H9 (cell line): ENCODE measurements at regions not wholly inside any gene's neighbourhood (a gene's known extent, or its start where the extent isn't known, plus 50 kb on each side); places are given as distances from the start of the nearest gene placed in this dataset.

Experiments used
- DNase-seq: peaks from one replicate; pipeline ENCODE4 v3.0.0-alpha.2; 2017
- H2AFZ ChIP-seq: one replicate; pipeline ENCODE4 v1.6.1; 2013; ENCODE audit warnings: mild to moderate bottlenecking, low read length, control low read depth, moderate library complexity
- H2AK5ac ChIP-seq: 2 replicates; pipeline ENCODE4 v1.6.1; 2013; ENCODE audit warnings: low read length, control low read depth, mixed read lengths; ENCODE audit not compliant: insufficient read length
- H2BK120ac ChIP-seq: one replicate; pipeline ENCODE4 v1.6.1; 2013; ENCODE audit warnings: low read depth, mild to moderate bottlenecking, low read length, control low read depth, inconsistent platforms; ENCODE audit not compliant: poor library complexity, severe bottlenecking
- H2BK12ac ChIP-seq: 2 replicates; pipeline ENCODE4 v1.6.1; 2013; ENCODE audit warnings: low read length, control low read depth, mixed read lengths, low read depth; ENCODE audit not compliant: insufficient read length
- H2BK15ac ChIP-seq: 2 replicates; pipeline ENCODE4 v1.6.1; 2013; ENCODE audit warnings: low read depth, low read length, control low read depth
- H2BK20ac ChIP-seq: one replicate; pipeline ENCODE4 v1.6.1; 2013; ENCODE audit warnings: low read depth, mild to moderate bottlenecking, low read length, control low read depth, inconsistent platforms; ENCODE audit not compliant: poor library complexity, severe bottlenecking
- H2BK5ac ChIP-seq: 2 replicates; pipeline ENCODE4 v1.6.1; 2013; ENCODE audit warnings: low read length, control low read depth, mixed read lengths; ENCODE audit not compliant: insufficient read length
- H3K14ac ChIP-seq: 2 replicates; pipeline ENCODE4 v1.6.1; 2013; ENCODE audit warnings: low read length, control low read depth; ENCODE audit not compliant: insufficient read depth
- H3K18ac ChIP-seq: 2 replicates; pipeline ENCODE4 v1.6.1; 2013; ENCODE audit warnings: low read depth, mild to moderate bottlenecking, mixed read lengths, low read length, control low read depth; ENCODE audit not compliant: insufficient read length
- H3K23ac ChIP-seq: 2 replicates; pipeline ENCODE4 v1.6.1; 2013; ENCODE audit warnings: low read length, control low read depth, mixed read lengths, low read depth; ENCODE audit not compliant: insufficient read length
- H3K23me2 ChIP-seq: 2 replicates; pipeline ENCODE4 v1.6.1; 2013; ENCODE audit warnings: low read depth, mild to moderate bottlenecking, mixed read lengths, low read length, control low read depth; ENCODE audit not compliant: insufficient read length, poor library complexity, severe bottlenecking
- H3K27ac ChIP-seq: 2 replicates; pipeline ENCODE4 v1.5.1; 2013; ENCODE audit warnings: low read length, control low read depth, mixed read lengths, low read depth; ENCODE audit not compliant: insufficient read length
- H3K27me3 ChIP-seq: 2 replicates; pipeline ENCODE4 v1.6.1; 2013; ENCODE audit warnings: low read length, control low read depth, inconsistent platforms; ENCODE audit not compliant: insufficient read depth
- H3K4ac ChIP-seq: 2 replicates; pipeline ENCODE4 v1.6.1; 2013; ENCODE audit warnings: low read depth, mild to moderate bottlenecking, control low read depth, inconsistent platforms, low read length, moderate library complexity
- H3K4me1 ChIP-seq: 2 replicates; pipeline ENCODE4 v1.6.1; 2013; ENCODE audit warnings: low read length, control low read depth, inconsistent platforms; ENCODE audit not compliant: insufficient read depth
- H3K4me2 ChIP-seq: 2 replicates; pipeline ENCODE4 v1.6.1; 2013; ENCODE audit warnings: low read length, control low read depth, mixed read lengths; ENCODE audit not compliant: insufficient read length, insufficient read depth
- H3K56ac ChIP-seq: 2 replicates; pipeline ENCODE4 v1.6.1; 2013; ENCODE audit warnings: low read depth, mild to moderate bottlenecking, mixed read lengths, low read length, control low read depth; ENCODE audit not compliant: insufficient read length
- H3K79me1 ChIP-seq: 2 replicates; pipeline ENCODE4 v1.6.1; 2013; ENCODE audit warnings: low read depth, mild to moderate bottlenecking, moderate library complexity, low read length, control low read depth, inconsistent platforms; ENCODE audit not compliant: insufficient read depth, poor library complexity, severe bottlenecking
- H3K79me2 ChIP-seq: 2 replicates; pipeline ENCODE4 v1.6.1; 2013; ENCODE audit warnings: low read length, control low read depth, inconsistent platforms; ENCODE audit not compliant: insufficient read depth
- H3K9ac ChIP-seq: 2 replicates; pipeline ENCODE4 v1.6.1; 2013; ENCODE audit warnings: low read length, control low read depth, mixed read lengths; ENCODE audit not compliant: insufficient read length; ENCODE audit errors: extremely low read depth
- H3K9me3 ChIP-seq: one replicate; pipeline ENCODE4 v1.6.1; 2013; ENCODE audit warnings: low read depth, low read length, inconsistent platforms; ENCODE audit not compliant: control insufficient read depth
- H3T11ph ChIP-seq: one replicate; pipeline ENCODE4 v1.6.1; 2013; ENCODE audit warnings: mild to moderate bottlenecking, low read length, control low read depth, inconsistent platforms
- H4K20me1 ChIP-seq: one replicate; pipeline ENCODE4 v1.6.1; 2013; ENCODE audit not compliant: control insufficient read depth, insufficient read length, insufficient read depth
- H4K5ac ChIP-seq: 2 replicates; pipeline ENCODE4 v1.6.1; 2013; ENCODE audit warnings: low read depth, mild to moderate bottlenecking, mixed read lengths, low read length, control low read depth; ENCODE audit not compliant: insufficient read length
- H4K8ac ChIP-seq: replicated peaks from 2 replicates; pipeline ENCODE4 v1.6.1; 2013; ENCODE audit warnings: low read length, control low read depth, mixed read lengths, low read depth; ENCODE audit not compliant: insufficient read length
- H4K91ac ChIP-seq: 2 replicates; pipeline ENCODE4 v1.6.1; 2013; ENCODE audit warnings: low read depth, mild to moderate bottlenecking, moderate library complexity, mixed read lengths, low read length, control low read depth; ENCODE audit not compliant: insufficient read length
- H3K27ac Mint-ChIP-seq, 3 experiments: 2 replicates in 2 of 3; 3 replicates in 1 of 3; pipeline ENCODE4 v1.8.0; 2020 to 2021; ENCODE audit warnings: mixed read lengths in 3 of 3, mild to moderate bottlenecking in 1 of 3, moderate library complexity in 1 of 3
- H3K27me3 Mint-ChIP-seq: 2 replicates; pipeline ENCODE4 v1.8.0; 2021; ENCODE audit warnings: low read depth, mild to moderate bottlenecking, moderate library complexity, mixed read lengths
- H3K36me3 Mint-ChIP-seq, 3 experiments: 2 replicates in 2 of 3; 3 replicates in 1 of 3; pipeline ENCODE4 v1.8.0; 2020 to 2021; ENCODE audit warnings: low read depth in 3 of 3, mixed read lengths in 3 of 3; ENCODE audit not compliant: insufficient read depth in 1 of 3
- H3K4me1 Mint-ChIP-seq, 2 experiments: 2 replicates each; pipeline ENCODE4 v1.8.0; 2020; ENCODE audit warnings: mixed read lengths in 2 of 2
- H3K4me3 Mint-ChIP-seq, 2 experiments: 2 replicates in 1 of 2; 3 replicates in 1 of 2; pipeline ENCODE4 v1.8.0; 2020 to 2021; ENCODE audit warnings: mild to moderate bottlenecking in 2 of 2, mixed read lengths in 2 of 2, moderate library complexity in 1 of 2
- H3K9me3 Mint-ChIP-seq, 2 experiments: 2 replicates in 1 of 2; 3 replicates in 1 of 2; pipeline ENCODE4 v1.8.0; 2020; ENCODE audit warnings: mild to moderate bottlenecking in 2 of 2, mixed read lengths in 2 of 2, moderate library complexity in 1 of 2
- CTCF ChIP-seq: fragments of 200-600 bp; sonication (generic); conservative IDR thresholded peaks from 3 replicates; pipeline ENCODE4 v1.8.0; 2021; ENCODE audit warnings: antibody characterized with exemption, mild to moderate bottlenecking
- WGBS: extraction: QIAGEN DNeasy Blood & Tissue Kit; methylation state at CpG from one replicate; pipeline ENCODE4 v1.1.7; 2013; ENCODE audit warnings: missing lambda C conversion rate, low lambda C conversion rate, mixed read lengths; ENCODE audit not compliant: insufficient read length; ENCODE audit errors: extremely low coverage; 5-methylcytosine and 5-hydroxymethylcytosine counted together

GRCh38 chr7:127487381-127487780 is 94.9 kb upstream of the ZNF800 start:
- H2AK5ac ChIP-seq, result no peak overlapping the region
- Mint-ChIP-seq H3K36me3 (no peaks in the 10 kb centered on the region; a peak in 1 of 7 replicates), H3K9me3 (peaks cover 0 to 4% of the 10 kb centered on the region in 2 experiments; a peak in 2 of 5 replicates), H3K4me3 (no peak overlapping the region), H3K27me3 (peaks cover 14% of the 10 kb centered on the region), H3K4me1 (no peaks in the 10 kb centered on the region), H3K27ac (no peak overlapping the region)
- H2BK120ac ChIP-seq, result no peak overlapping the region
- H3K18ac ChIP-seq, result no peak overlapping the region
- no peak overlapping the region for H4K91ac ChIP-seq
- H3K9me3 ChIP-seq, result no peaks in the 10 kb centered on the region
- H3K4me2 ChIP-seq, result no peak overlapping the region
- no peak overlapping the region for H3K9ac ChIP-seq
- no peak overlapping the region for H3T11ph ChIP-seq
- H2BK12ac ChIP-seq, result no peak overlapping the region
- no peaks in the 10 kb centered on the region for H3K79me2 ChIP-seq
- DNase-seq, result no peak
- H3K27me3 ChIP-seq, result no peaks in the 10 kb centered on the region
- H2AFZ ChIP-seq, result no peak overlapping the region
- no peaks in the 10 kb centered on the region for H3K79me1 ChIP-seq
- no peak overlapping the region for H3K14ac ChIP-seq
- no peaks in the 10 kb centered on the region for H4K20me1 ChIP-seq
- no peak overlapping the region for H2BK15ac ChIP-seq
- no peak overlapping the region for H2BK5ac ChIP-seq
- H4K8ac ChIP-seq, result no peak overlapping the region
- H3K23me2 ChIP-seq, result no peaks in the 10 kb centered on the region
- WGBS, result no CpG with 5 or more reads among the region's 3 CpGs
- no peak overlapping the region for H4K5ac ChIP-seq
- H3K27ac ChIP-seq, result no peak overlapping the region
- H3K23ac ChIP-seq, result no peak overlapping the region
- no peak for TF ChIP-seq CTCF
- no peak overlapping the region for H2BK20ac ChIP-seq
- H3K56ac ChIP-seq, result no peak overlapping the region
- H3K4me1 ChIP-seq, result no peaks in the 10 kb centered on the region
- H3K4ac ChIP-seq, result no peak overlapping the region
